Mucosa of rectum (tissue), 2 donors: ENCODE measurements at regions not wholly inside any gene's neighbourhood (a gene's known extent, or its start where the extent isn't known, plus 50 kb on each side); places are given as distances from the start of the nearest gene placed in this dataset.

ENCODE experiments used
- H3K27ac ChIP-seq, 2 donors: one replicate each; pipeline ENCODE4 v1.7.0; 2013; ENCODE audit warnings: inconsistent platforms in 2 of 2, low read depth in 2 of 2, low read length in 2 of 2
- H3K27me3 ChIP-seq, 2 donors: one replicate each; pipeline ENCODE4 v1.7.0; 2013; ENCODE audit warnings: low read length in 2 of 2; ENCODE audit not compliant: control insufficient read depth in 2 of 2, insufficient read depth in 2 of 2
- H3K36me3 ChIP-seq, 2 donors: one replicate each; pipeline ENCODE4 v1.7.0; 2013; ENCODE audit warnings: low read length in 2 of 2; ENCODE audit not compliant: control insufficient read depth in 2 of 2, insufficient read depth in 2 of 2
- H3K4me1 ChIP-seq, 2 donors: one replicate each; pipeline ENCODE4 v1.7.0; 2013; ENCODE audit warnings: low read length in 2 of 2, mild to moderate bottlenecking in 1 of 2; ENCODE audit not compliant: control insufficient read depth in 2 of 2, insufficient read depth in 2 of 2
- H3K4me3 ChIP-seq, 2 donors: one replicate each; pipeline ENCODE4 v1.7.0; 2013; ENCODE audit warnings: low read length in 2 of 2
- H3K9ac ChIP-seq, 2 donors: one replicate each; pipeline ENCODE4 v1.7.0; 2013; ENCODE audit warnings: low read length in 2 of 2, low read depth in 1 of 2, mild to moderate bottlenecking in 1 of 2
- H3K9me3 ChIP-seq, 2 donors: one replicate each; pipeline ENCODE4 v1.7.0; 2013; ENCODE audit warnings: low read length in 2 of 2; ENCODE audit not compliant: control insufficient read depth in 2 of 2
- donor health status: healthy.
- donor health status: Normal muscosa, but diverticular disease.

DNA sequence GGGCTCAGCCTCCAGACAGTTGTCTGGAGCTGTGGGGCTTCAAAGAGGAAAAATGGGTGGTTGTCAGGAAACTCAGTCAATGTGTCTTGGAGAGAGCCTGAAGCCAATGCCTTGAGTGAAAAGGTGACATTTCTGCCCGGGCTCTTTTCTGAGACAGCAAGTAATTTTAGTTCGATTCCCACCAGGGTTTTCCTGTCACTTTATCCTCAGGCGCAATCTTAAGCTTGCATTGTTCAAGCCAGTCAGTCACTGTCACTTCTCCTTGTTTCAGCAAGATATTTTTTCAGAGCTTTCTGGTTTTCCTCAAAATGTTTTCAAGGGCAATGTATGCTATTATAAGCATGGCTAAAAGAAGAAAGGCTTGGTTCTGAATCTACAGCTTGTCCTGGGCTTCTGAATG lies 404.7 kb upstream of the SEL1L start:
- no peaks in the 10 kb centered on the region for H3K36me3 ChIP-seq
- H3K4me1 ChIP-seq, result no peaks in the 10 kb centered on the region
- H3K27me3 ChIP-seq, result no peaks in the 10 kb centered on the region
- H3K9ac ChIP-seq, result no peak overlapping the region
- H3K9me3 ChIP-seq, result peaks cover 0 to 3% of the 10 kb centered on the region in 2 donors
- H3K27ac ChIP-seq, result no peak overlapping the region
- no peak overlapping the region for H3K4me3 ChIP-seq

DNA sequence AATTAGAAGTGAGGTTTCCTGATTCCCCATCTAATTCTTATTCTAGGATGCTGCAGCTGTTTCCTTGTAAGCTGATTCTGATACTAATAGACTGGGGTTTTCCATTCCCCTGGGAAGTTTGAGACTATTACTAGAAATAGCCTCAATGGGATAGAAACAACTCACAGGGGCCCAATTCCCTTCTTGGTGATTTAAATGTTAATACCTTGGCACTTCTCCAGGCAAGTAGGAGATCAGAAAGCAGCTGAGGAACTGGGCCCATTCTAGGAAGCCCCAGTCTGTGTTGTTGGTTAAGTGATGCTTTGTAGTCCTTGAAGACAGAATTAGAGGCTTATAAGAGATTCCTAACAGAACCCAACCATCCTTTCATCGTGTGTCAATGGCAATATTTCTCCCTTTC lies 407.0 kb upstream of the SEL1L start:
- Histone ChIP-seq H3K4me3 (no peak overlapping the region), H3K36me3 (no peaks in the 10 kb centered on the region), H3K4me1 (no peaks in the 10 kb centered on the region), H3K27me3 (no peaks in the 10 kb centered on the region), H3K27ac (no peak overlapping the region), H3K9ac (no peak overlapping the region), H3K9me3 (peaks cover 0 to 3% of the 10 kb centered on the region in 2 donors)

DNA sequence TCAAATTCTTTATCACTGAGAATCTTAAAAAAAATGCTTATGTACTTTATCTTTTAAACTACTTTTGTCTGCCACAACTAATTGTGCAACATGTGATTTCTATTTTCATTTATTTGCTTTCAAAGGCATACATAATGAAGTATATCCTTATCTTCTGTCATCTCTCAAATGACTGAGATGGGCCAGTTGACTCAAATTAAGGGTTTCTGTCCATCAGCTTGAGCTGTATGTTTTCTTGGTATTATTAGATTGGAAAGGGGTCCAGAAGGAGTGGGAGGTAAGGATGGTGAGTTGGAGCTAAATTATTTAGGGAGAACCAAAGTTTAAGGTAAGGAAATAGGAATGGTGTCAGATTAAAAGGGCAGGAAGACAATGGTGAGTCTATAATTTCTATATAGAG lies 408.4 kb upstream of the SEL1L start:
- no peak overlapping the region for H3K4me3 ChIP-seq
- no peaks in the 10 kb centered on the region for H3K36me3 ChIP-seq
- H3K4me1 ChIP-seq, result no peaks in the 10 kb centered on the region
- H3K27ac ChIP-seq, result no peak overlapping the region
- H3K9ac ChIP-seq, result no peak overlapping the region
- H3K27me3 ChIP-seq, result no peaks in the 10 kb centered on the region
- no peaks in the 10 kb centered on the region for H3K9me3 ChIP-seq

DNA sequence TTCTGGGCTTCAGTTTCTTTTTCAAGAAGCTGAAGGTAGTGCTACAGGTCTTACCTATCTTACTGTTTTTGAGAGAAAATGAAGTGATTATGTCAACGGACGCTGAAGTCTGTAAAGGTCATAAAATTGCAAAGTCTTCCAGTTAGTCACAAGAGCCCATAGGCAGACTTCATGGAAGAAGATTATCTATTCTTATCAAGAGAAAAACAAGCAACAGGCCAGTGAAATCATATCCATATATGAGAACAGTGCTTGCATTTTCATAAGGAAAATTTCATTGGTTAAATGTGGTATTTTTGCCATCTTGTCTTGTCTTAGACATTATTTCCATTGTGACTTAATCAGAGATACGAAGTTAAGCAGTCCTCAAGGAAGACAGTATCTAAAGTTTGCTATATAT lies 412.7 kb upstream of the SEL1L start:
- no peaks in the 10 kb centered on the region for H3K36me3 ChIP-seq
- no peaks in the 10 kb centered on the region for H3K4me1 ChIP-seq
- H3K27ac ChIP-seq, result no peak overlapping the region
- no peak overlapping the region for H3K4me3 ChIP-seq
- no peaks in the 10 kb centered on the region for H3K9me3 ChIP-seq
- H3K27me3 ChIP-seq, result no peaks in the 10 kb centered on the region
- H3K9ac ChIP-seq, result no peak overlapping the region

DNA sequence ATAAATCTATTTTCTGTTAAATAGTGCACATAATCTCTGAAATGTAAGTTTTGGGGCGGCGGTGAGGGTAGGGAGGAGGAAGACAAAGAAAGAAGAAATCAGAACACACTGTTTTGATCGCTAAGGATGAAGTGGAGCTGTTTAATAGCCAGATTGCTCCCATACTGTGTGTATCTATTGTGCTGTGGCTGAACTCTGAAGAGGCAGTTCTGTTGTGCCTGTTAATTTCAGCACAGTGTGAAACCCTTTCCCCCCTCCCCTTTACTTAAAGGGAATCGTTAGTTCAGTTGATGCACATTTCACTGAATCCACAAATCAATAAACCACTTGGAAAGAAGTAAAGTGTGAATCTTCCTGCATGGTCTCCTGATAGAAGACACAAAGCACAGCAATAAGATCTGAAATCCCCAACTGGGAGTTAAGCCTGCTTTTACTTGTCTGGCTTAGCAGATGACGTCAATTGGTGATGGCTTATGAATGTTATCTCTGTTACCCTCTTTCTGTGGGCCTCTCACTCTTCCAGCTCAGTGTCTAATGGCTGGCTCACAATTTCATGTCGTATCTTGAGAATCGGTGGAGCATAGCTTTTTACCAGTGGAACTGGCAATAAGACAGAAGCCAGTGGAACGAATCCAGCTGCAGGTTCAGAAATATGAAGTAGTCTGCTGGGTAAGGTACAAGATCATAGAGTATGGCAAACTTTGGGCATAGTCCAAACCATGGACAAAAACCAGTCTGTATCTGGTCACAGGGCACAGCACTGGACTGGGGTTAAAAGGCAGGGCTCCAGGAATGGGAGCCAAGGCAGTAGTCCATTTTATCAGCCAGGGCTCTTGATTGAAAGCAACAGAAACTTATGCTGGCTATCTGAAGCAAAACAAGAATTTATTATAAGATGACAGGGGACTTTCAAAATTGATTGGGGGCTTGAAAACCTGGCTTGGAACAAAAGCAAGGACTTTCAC lies 413.5 kb upstream of the SEL1L start:
- Histone ChIP-seq H3K9me3 (no peaks in the 10 kb centered on the region), H3K27ac (no peak overlapping the region), H3K9ac (no peak overlapping the region), H3K4me3 (no peak overlapping the region), H3K36me3 (no peaks in the 10 kb centered on the region), H3K4me1 (no peaks in the 10 kb centered on the region), H3K27me3 (no peaks in the 10 kb centered on the region)

DNA sequence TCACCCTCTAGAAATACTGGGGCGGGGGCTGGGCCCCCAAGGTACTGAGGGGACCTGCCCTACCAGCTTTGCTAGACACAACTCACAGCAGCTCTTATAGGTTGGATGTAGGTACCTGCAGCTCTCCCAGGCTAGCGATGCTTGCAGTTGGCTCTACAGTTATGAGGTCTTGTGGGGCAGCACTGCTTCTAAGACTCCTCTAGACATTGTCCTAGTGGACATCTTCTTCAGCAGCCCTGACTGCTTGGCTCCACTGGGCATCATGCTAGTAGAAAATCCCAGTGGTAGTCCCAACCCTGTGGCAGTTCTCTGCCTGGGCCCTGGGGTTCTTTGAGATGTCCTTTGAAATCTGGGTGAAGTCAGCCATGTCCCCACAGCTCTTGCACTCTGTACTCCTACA lies 419.3 kb upstream of the SEL1L start:
- peaks cover 0 to 1% of the 10 kb centered on the region in 2 donors for H3K9me3 ChIP-seq
- no peaks in the 10 kb centered on the region for H3K27me3 ChIP-seq
- no peak overlapping the region for H3K27ac ChIP-seq
- no peaks in the 10 kb centered on the region for H3K4me1 ChIP-seq
- no peak overlapping the region for H3K4me3 ChIP-seq
- H3K36me3 ChIP-seq, result no peaks in the 10 kb centered on the region
- no peak overlapping the region for H3K9ac ChIP-seq

DNA sequence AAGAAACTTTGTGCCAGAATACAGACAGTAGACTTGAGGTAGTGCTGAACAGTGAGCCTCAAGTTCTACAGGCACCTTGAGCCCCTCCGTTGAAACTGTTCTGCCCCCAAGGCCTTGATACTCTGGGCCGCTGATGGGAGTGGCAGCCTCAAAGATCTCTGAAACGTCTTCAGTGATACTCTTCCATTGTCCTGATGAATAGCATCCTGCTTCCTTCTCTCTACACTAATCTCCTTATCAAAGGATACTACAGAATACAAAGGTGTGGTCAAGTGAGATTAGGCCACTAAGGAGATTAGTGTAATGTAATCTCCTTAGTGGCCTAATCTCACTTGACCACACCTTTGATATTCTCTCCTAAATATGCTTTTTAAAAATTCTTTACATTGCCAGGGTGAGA lies 419.8 kb upstream of the SEL1L start:
- Histone ChIP-seq H3K27ac (no peak overlapping the region), H3K4me1 (no peaks in the 10 kb centered on the region), H3K9ac (no peak overlapping the region), H3K9me3 (peaks cover 0 to 1% of the 10 kb centered on the region in 2 donors), H3K27me3 (no peaks in the 10 kb centered on the region), H3K4me3 (no peak overlapping the region), H3K36me3 (no peaks in the 10 kb centered on the region)

DNA sequence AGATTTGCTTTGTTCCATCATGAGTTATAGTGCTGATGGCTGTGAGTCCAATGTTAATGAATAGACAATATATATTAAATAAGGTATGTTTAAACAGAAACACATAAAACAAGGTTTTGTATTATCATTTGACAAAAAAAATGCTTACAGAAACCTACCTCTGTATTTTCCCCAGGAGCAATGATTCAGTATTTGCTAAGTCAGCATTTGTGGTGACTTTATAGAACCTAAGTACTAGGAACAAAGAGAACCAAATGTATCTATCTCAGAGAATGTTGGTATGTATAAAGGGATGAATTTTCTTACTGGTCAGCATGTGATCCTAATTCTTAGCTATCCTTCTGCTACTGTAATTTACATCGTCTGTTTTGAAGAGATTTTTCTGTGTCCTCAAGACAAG lies 421.5 kb upstream of the SEL1L start:
- no peak overlapping the region for H3K27ac ChIP-seq
- H3K36me3 ChIP-seq, result no peaks in the 10 kb centered on the region
- H3K9ac ChIP-seq, result no peak overlapping the region
- H3K27me3 ChIP-seq, result no peaks in the 10 kb centered on the region
- no peak overlapping the region for H3K4me3 ChIP-seq
- H3K4me1 ChIP-seq, result no peaks in the 10 kb centered on the region
- H3K9me3 ChIP-seq, result peaks cover 0 to 1% of the 10 kb centered on the region in 2 donors

DNA sequence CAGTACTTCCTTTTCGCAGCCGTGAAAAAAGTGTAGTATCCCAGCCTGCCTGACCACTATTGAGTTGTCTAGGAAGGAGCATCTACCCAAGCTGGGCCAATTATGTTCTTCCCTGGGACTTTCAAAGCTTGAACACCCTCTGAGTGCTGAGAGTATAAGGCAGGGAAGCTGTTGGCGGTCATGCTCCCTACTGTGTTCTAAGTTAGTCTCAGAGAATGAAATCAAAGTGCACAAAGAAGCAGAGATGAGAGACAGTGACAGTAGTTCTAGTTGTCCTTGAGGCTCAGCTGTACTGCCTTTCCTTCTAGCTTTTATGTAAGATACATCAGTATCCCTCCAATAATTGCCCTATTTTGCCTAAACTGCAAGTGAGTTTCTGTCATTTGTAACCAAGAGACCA lies 427.1 kb upstream of the SEL1L start:
- no peaks in the 10 kb centered on the region for H3K9me3 ChIP-seq
- H3K9ac ChIP-seq, result no peak overlapping the region
- no peak overlapping the region for H3K27ac ChIP-seq
- H3K36me3 ChIP-seq, result no peaks in the 10 kb centered on the region
- H3K4me1 ChIP-seq, result no peaks in the 10 kb centered on the region
- H3K4me3 ChIP-seq, result no peak overlapping the region
- H3K27me3 ChIP-seq, result no peaks in the 10 kb centered on the region

DNA sequence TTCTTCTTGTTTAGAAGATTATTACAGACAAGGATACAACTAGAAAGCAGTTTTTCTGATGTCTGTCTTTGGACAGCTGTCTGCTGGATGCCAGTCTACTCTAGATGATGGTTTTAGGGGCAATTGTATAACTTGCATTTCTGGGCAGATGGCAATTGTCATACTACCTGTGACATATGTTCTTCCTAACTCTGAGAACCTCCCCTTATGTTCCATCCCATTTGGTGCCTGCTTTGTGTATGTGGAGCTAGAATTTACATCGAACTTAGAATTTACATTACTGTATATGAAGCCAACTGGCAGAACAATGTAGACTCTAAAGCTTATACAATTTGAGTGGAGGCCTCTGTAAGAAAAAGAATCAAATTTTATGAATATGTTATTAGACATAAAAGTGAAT lies 430.2 kb upstream of the SEL1L start:
- peaks cover 3% of the 10 kb centered on the region in 2 donors for H3K9me3 ChIP-seq
- H3K27ac ChIP-seq, result no peak overlapping the region
- no peaks in the 10 kb centered on the region for H3K36me3 ChIP-seq
- H3K9ac ChIP-seq, result no peak overlapping the region
- no peaks in the 10 kb centered on the region for H3K4me1 ChIP-seq
- no peak overlapping the region for H3K4me3 ChIP-seq
- H3K27me3 ChIP-seq, result no peaks in the 10 kb centered on the region
